ENCODE measurements at regions not wholly inside any gene's neighbourhood (a gene's known extent, or its start where the extent isn't known, plus 50 kb on each side); places are given as distances from the start of the nearest gene placed in this dataset.

- no peak for DNase-seq
Measured at GRCh38 chr21:21605521-21605920, 607.3 kb downstream of the NCAM2 start.

GRCh38 chr21:21606041-21606440 lies 607.8 kb downstream of the NCAM2 start:
- no peak for DNase-seq

DNA sequence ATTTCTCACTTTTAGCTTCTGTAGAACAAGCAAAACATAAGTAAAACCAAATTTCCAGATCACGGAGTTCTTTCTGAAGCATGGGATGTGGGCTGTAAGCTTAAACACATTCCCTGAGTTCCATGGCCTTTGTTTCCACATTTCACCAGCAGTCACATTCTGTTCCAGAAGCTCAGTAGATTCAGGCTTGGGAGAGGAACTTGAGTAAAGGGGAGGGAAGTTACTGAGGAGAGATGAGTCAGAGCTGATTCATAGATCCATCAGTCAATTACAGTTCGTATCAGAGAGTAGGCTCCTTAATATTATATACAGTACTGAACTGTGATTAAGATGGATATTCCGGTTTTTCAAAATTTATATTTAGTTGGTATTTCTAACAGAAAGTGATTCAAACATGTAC lies 614.3 kb downstream of the NCAM2 start:
- no peak for DNase-seq

- no peak for DNase-seq
Measured at GRCh38 chr21:21614966-21615365, 616.8 kb downstream of the NCAM2 start.

DNA sequence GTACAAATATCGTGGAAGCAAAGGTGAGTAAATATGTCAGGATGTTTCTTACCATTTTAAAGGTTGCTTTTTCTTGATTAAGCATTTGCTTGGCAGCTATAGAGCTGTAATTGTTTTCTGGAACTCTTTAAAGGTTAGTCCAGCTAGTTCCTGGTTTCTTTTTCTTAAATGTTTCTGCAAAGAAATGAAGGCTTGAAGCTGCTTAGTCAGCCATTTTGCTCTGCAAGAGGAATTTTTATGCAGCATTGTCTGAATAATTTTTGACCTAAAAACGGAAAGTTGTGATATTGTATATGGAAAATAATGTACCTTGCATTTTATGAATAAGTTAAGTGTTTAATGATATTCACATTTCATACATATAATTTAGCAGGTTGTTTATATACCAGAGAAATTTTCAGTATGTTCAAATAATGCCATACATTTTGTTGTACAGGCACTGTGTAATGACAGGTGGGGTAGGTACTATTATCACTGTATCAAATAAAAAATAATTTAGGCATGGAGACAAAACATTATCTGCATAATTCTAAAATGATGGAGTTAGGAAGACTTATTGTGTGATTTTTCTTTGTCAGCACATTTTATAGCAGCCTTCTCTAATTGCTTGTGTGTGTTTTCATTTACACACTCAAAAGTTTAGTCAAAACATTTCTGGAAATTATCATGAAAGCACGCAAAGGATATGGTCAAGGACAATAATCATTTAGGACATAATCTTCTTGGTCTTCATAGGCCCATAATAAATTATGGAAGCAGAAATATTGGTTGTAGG lies 624.4 kb downstream of the NCAM2 start:
- no peak for DNase-seq

DNA sequence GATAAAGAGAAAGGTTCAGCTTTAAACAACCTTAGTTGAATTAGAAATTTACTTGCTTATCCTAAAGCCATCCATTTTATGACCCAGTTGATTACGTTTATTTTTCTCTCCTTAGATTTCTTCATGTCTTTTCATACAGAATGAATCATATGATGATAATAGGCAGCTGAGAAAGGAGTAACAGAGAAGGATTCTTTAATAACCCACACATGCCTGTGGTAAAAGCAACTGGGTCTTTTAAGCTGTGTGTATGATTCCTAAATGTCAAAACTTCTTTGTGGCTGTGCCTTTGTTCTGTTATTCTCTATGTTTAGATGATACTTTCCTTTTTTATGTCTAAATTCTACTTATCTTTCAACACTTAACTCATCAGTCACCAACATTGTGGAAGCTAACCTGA lies 626.5 kb downstream of the NCAM2 start:
- DNase-seq, result no peak

DNA sequence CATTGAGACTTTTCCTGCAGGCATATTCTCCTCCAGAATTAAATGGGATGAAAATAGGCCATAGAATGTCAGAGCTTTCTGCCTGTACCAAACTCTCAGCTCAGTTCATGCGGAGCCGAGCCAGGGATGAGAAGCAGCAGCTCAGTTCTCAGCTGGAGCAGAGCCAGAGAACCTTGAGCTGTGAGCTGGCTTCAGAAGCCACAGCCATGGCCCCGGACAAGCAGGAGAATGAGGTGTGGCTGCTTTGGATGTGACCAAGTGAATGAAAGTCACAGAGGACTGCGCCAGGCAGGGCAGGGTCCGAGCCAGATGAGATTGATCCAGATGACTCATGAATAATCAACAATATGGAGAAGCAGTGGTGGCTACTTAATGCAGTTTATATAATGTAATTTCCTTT lies 633.8 kb downstream of the NCAM2 start:
- no peak for DNase-seq

DNA sequence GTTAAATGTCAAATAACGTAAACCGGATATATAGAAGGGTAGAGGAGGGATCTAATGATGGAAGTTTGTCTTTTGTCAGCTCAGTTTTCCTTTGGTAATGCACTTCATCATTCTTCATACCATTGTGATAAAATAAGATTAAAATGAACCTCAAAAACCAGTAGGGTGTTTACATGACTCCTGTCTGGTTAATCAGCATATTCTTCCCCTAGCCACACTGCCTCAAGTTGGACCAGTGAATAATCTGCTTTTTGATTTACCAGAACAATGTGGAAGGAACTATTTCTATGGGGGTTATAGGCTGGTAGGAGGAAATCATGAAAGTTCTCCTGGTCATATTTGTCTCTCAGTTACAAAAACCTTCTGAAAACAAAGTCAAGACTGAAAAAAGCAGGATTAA lies 634.7 kb downstream of the NCAM2 start:
- no peak for DNase-seq

- no peak for DNase-seq
Measured at GRCh38 chr21:21661741-21662140, 663.5 kb downstream of the NCAM2 start.

- DNase-seq, result no peak
Measured at GRCh38 chr21:21662776-21663175, 664.6 kb downstream of the NCAM2 start.

DNA sequence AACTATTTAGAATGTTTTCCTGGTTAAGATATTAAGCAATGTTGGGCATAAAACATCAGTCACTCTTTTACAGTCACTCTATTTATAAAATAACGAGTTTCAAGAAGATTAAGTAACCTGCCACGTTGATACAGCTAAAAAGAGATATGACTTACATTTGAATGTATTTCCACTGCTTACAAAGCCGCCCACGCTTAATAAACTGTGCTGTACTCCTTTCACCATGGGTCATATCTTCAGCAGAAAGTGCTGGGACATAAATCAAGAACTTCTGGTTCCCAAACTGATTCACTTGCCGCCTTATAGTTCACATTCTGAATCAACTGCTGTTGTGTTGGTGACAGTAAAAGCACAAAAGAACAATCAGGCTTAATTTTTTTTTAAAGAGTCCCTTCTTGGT lies 666.7 kb downstream of the NCAM2 start:
- no peak for DNase-seq

DNA sequence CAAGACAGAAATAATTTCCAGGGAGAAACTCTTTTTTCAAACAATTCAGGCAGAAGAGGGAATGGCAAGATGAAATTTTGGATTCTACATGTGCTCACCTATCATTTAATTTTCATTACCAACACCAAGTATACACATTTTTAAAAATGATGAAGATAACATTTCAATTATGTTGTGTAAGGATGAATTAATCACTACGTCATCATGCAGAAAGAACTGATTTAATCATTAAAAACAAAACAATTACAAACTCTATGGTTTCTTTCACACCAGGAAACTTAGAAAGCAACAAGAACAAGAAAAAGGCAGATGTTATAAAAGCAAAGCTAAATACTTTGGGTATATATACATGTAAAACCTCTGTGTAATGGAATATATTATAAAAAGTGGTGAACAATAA lies 668.5 kb downstream of the NCAM2 start:
- DNase-seq, result no peak

GRCh38 chr21:21668198-21668597 lies 670.0 kb downstream of the NCAM2 start:
- DNase-seq, result no peak

DNA sequence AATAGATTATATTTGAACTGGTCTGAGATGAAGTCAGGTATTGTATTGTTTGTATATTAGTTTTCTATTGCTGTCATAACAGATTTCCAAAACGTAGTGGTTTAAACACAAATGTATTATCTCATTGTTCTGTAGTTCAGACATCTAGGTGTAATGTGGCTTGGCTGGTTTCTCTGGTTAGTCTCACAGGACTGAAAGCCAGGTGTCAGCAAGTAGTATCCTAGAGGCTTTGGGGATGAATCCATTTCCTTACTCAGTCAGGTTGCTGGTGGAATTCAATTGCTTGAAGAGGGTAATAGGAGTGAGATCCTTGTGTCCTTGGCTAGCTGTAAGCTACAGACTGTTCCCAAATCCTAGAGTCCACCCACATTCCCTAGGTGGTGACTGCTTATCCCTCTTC lies 675.8 kb downstream of the NCAM2 start:
- no peak for DNase-seq

- DNase-seq, result no peak
Measured at GRCh38 chr21:21675601-21676000, 677.4 kb downstream of the NCAM2 start.

- DNase-seq, result no peak
Measured at GRCh38 chr21:21682172-21682571, 684.0 kb downstream of the NCAM2 start.

GRCh38 chr21:21688889-21689288 lies 690.7 kb downstream of the NCAM2 start:
- DNase-seq, result no peak

DNA sequence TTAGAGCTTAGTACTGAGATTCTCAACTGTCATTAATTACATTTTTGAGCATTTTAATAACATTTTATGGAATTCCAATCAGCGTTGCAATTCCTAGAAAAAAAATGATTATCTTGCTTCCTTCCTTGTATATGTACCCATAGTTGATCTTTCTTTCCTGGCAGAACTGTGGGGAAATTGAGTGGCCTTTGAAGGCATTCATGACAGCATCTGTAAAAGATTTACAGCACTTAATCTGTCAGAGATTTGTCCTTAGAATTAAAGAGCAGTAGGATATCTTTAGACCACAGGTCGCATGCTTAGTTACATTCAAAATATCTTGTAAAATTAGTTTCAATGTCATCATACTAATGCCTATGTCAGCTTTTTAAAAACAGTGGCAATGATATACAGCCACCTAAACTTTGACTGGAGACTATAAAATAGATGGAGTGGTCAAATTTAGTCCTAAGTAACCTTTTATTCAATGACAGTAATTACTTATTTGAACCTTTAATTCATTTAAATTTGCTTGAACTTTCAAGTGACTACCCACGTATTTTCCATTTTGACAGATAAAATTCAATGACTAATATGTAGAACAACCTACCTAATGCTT lies 692.0 kb downstream of the NCAM2 start:
- no peak for DNase-seq

DNA sequence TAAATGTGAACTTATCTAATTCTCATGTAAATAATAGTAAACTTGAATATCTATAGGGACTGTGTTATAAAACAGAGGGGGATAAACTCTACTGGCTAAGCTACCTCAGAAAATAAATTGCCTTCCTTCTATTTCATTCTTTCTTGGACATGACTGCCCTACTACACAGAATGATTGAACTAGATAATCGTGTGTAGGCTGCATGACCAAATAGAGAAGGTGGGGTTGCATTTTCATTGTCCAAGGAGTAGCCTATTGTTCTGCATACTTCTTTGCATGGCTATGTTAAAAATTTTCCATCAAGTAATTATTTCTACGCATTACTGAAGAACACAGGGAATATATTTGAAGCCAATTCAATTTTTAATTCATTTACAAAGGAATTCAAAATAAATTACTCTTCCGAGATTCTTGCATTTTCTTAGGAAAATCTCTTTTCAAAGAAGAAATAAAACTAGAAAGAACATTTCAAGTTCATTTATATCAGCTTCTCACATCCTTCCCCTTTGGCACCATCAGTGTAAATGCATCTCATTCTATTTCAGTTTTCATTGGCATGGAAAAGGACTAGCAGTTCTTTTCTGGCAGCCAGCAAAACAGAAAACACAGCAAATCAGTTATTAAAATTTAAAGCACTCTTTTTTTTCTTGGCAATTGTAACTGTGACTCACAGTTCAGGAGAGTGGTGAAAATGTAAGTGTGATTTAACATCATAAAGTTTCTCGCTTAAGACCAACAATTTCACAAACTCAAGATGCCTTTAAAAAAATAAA lies 714.7 kb downstream of the NCAM2 start:
- no peak for DNase-seq

DNA sequence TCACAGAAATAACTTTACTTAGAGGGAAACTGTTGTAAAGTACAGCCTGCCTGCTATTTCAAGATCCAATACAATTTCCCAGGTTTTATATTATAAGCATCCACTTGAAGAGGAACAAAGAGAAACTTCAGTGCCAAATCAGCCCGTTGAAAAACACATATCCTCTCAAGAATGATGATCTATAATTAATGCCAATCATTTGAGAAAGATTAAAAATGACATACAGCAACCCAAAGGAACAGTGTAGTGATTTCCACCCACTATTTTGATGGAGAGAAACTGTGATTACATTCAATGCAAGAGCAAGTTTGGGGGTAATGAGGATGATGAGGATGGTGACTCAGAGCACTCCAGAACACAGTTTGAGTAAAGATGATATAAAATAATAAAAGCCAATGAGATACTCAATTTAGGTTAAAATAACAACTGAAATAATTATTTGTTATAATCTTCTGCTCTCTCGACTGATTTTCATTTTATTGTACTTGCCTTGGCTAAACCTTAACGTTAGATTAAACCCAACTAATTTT lies 715.5 kb downstream of the NCAM2 start:
- DNase-seq, result no peak

DNA sequence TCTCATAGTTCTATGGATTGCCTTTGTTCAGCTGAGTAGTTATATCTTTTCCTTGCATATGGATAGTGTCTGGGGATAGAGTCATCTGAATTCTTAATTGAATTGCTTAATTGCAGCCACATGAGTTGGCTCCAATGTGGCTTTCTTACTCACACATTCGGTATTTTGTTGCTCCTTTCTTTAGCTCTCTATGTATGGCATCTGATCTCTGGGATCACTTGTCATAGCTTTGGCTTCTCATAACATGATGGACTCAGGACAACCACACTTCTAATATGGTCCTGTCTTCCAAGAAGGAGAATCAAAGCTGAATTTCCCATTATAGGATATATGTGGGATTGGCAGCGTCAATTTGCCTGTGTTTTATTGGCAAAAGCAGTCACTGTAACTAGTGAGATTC lies 716.2 kb downstream of the NCAM2 start:
- DNase-seq, result no peak

DNA sequence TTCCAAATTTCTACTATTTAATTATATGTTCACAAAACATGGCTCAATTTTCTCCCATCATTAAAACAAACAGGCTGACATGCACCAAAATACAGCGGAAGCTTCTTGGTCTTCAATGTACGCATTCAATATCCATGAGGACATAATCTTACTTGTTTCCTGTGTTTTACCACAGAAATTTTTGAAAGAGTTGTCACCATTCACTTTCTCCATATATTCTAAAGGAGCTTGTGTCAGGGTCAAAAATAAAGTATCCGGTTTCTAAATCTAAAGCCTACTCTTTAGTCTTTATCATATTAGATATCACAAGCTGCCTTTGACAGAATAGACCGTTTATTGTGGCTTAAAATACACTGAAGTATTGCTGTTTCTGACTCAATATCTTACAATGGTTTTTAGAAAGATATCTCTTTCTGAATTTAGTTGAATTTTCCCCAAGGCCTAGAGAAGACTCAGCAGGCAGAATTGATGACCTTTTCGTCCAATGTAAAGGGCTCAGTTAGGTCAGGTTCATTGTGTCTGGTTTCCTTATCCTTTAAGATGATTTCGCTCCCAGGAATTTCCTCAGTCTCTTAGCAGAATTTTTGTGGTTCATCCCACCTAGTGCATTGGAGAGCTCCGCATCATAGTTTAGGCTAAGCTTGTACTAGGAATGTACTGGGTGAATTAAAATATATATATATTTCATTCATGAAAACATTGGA lies 717.2 kb downstream of the NCAM2 start:
- no peak for DNase-seq

- no peak for DNase-seq
Measured at GRCh38 chr21:21722731-21723130, 724.5 kb downstream of the NCAM2 start.
